Gastroesophageal sphincter (tissue), 3 donors: ENCODE measurements at regions not wholly inside any gene's neighbourhood (a gene's known extent, or its start where the extent isn't known, plus 50 kb on each side); places are given as distances from the start of the nearest gene placed in this dataset.

ENCODE experiments used
- CTCF ChIP-seq, 4 experiments: fragments of 200-600 bp in 2 of 4; fragments of 450-650 bp in 2 of 4; sonication (generic) in 1 of 4; IDR thresholded peaks; one replicate each; pipeline ENCODE4 v1.5.1; 2017 to 2019; ENCODE audit warnings: antibody characterized with exemption in 4 of 4, mild to moderate bottlenecking in 2 of 4, moderate library complexity in 2 of 4
- POLR2A ChIP-seq, 2 donors: fragments of 450-650 bp; IDR thresholded peaks; one replicate each; pipeline ENCODE4 v1.6.1; 2017; ENCODE audit warnings: antibody characterized with exemption in 2 of 2, mild to moderate bottlenecking in 2 of 2, moderate library complexity in 1 of 2
- POLR2AphosphoS5 ChIP-seq: sonication (generic); formaldehyde crosslinking; IDR thresholded peaks from one replicate; pipeline ENCODE4 v1.6.1; 2017; ENCODE audit warnings: antibody characterized with exemption

- TF ChIP-seq CTCF (IDR thresholded peaks at IDR 0.05) (no peak), POLR2A (IDR thresholded peaks at IDR 0.05) (no peak), POLR2AphosphoS5 (no peak)
These were observed 71.9 kb downstream of the FOXB1 start for GRCh38 chr15:60076045-60076444.
